ENCODE measurements at regions not wholly inside any gene's neighbourhood (a gene's known extent, or its start where the extent isn't known, plus 50 kb on each side); places are given as distances from the start of the nearest gene placed in this dataset.

DNA sequence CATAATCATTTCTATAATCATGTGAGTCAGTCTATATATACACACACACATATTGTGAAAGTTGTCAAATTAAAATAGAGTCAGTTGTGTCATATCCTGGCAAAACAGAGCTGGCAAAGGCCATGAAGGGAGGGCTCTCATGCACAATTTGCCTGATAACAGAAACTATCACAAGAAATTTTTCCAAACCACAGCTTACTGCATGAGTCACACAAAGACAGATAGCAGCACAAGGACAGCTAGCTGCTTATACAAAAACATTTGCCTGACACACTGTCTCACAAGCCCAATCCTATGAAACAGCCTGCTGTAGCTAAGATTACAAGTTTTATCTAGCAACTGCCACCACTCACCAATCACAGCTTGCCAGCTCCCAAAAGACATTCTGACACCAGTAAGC is 848.5 kb upstream of the MAN1A1 start:
- TF ChIP-seq, protein P1, sequence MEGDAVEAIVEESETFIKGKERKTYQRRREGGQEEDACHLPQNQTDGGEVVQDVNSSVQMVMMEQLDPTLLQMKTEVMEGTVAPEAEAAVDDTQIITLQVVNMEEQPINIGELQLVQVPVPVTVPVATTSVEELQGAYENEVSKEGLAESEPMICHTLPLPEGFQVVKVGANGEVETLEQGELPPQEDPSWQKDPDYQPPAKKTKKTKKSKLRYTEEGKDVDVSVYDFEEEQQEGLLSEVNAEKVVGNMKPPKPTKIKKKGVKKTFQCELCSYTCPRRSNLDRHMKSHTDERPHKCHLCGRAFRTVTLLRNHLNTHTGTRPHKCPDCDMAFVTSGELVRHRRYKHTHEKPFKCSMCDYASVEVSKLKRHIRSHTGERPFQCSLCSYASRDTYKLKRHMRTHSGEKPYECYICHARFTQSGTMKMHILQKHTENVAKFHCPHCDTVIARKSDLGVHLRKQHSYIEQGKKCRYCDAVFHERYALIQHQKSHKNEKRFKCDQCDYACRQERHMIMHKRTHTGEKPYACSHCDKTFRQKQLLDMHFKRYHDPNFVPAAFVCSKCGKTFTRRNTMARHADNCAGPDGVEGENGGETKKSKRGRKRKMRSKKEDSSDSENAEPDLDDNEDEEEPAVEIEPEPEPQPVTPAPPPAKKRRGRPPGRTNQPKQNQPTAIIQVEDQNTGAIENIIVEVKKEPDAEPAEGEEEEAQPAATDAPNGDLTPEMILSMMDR (IDR thresholded peaks at IDR 0.05) = no peak
- no peak for TF ChIP-seq POLR2A (IDR thresholded peaks at IDR 0.05)

All from body of pancreas (tissue), 4 donors.